K562 (cell line): ENCODE measurements at regions not wholly inside any gene's neighbourhood (a gene's known extent, or its start where the extent isn't known, plus 50 kb on each side); places are given as distances from the start of the nearest gene placed in this dataset.

Experiments used
- ATAC-seq: fragments of 200-7000 bp; cut with Tn5 transposase; 3 replicates; pipeline ENCODE4 v1.9.1; 2020; ENCODE audit warnings: moderate library complexity
- BruUV-seq: library from RNA; stranded (reverse); fragments of 400-500 nt; replicated peaks from 2 replicates; lab custom pipeline; 2021; lab: Mats Ljungman, UMichigan
- CTCF ChIA-PET: fragments of 300-600 bp; formaldehyde crosslinking; extraction: SDS; loops from one replicate; lab custom pipeline; 2021; ENCODE audit warnings: low intra/inter-chr PET ratio; lab: Yijun Ruan, JAX
- POLR2A ChIA-PET: fragments of 300-600, 350-650 bp; sonication (Branson Sonifier 250); formaldehyde crosslinking; extraction: SDS; loops from one replicate; lab custom pipeline; 2021; ENCODE audit warnings: antibody characterized with exemption, inconsistent platforms; lab: Yijun Ruan, JAX
- DNase-seq, 4 experiments: peaks; one replicate each; pipeline versions ENCODE4 v3.0.0 to v3.0.0-alpha.2; 2011 to 2018; ENCODE audit warnings: low spot score in 3 of 4, mixed read lengths in 3 of 4; ENCODE audit errors: extremely low read depth in 1 of 4
- FAIRE-seq: peaks from 2 replicates; lab custom pipeline; 2011; peaks lifted over from hg19 to GRCh38; lab: Jason Lieb, UNC
- H2AFZ ChIP-seq: 2 replicates; pipeline ENCODE4 v1.6.0; 2011; ENCODE audit warnings: low read depth, low read length, control low read depth, inconsistent platforms
- H3K27ac ChIP-seq: fragments of 200-600 bp; 3 replicates; pipeline ENCODE4 v1.8.0; 2011; ENCODE audit warnings: low read depth, mild to moderate bottlenecking, control low read depth, inconsistent platforms, low read length, moderate library complexity, mixed read lengths; ENCODE audit errors: extremely low read depth
- H3K27me3 ChIP-seq, 2 experiments: fragments of 300-600 bp in 1 of 2; 2 replicates in 1 of 2; 3 replicates in 1 of 2; pipeline versions ENCODE4 v1.6.0 to v1.8.0; 2011; ENCODE audit warnings: inconsistent platforms in 2 of 2, low read length in 2 of 2, mild to moderate bottlenecking in 1 of 2, mixed read lengths in 1 of 2, moderate library complexity in 1 of 2; ENCODE audit not compliant: control insufficient read depth in 2 of 2, insufficient read depth in 2 of 2
- H3K36me3 ChIP-seq: fragments of 300-600 bp; 3 replicates; pipeline ENCODE4 v1.8.0; 2011; ENCODE audit warnings: mild to moderate bottlenecking, low read length, inconsistent platforms; ENCODE audit not compliant: control insufficient read depth, insufficient read depth
- H3K4me1 ChIP-seq, 2 experiments: fragments of 200-600 bp in 1 of 2; replicated peaks in 1 of 2; 2 replicates in 1 of 2; 3 replicates in 1 of 2; pipeline versions ENCODE4 v1.5.1 to v1.8.0; 2011; ENCODE audit warnings: inconsistent platforms in 2 of 2, low read length in 2 of 2, mild to moderate bottlenecking in 1 of 2, mixed read lengths in 1 of 2, moderate library complexity in 1 of 2; ENCODE audit not compliant: control insufficient read depth in 2 of 2, insufficient read depth in 2 of 2
- H3K4me2 ChIP-seq: 2 replicates; pipeline ENCODE4 v1.6.1; 2011; ENCODE audit warnings: low read length, control low read depth, inconsistent platforms, mixed read lengths; ENCODE audit not compliant: insufficient read depth
- H3K4me3 ChIP-seq: fragments of 200-600 bp; sonication (generic), shearing (Covaris generic); 2 replicates; pipeline ENCODE4 v1.5.1; 2016; ENCODE audit warnings: control low read depth, inconsistent platforms
- H3K79me2 ChIP-seq: fragments of 200-600 bp; 3 replicates; pipeline ENCODE4 v1.8.0; 2011; ENCODE audit warnings: low read length, inconsistent platforms; ENCODE audit not compliant: control insufficient read depth, insufficient read depth
- H3K9ac ChIP-seq, 2 experiments: 2 replicates each; pipeline versions ENCODE4 v1.6.0 to v1.6.1; 2011; ENCODE audit warnings: low read depth in 2 of 2, low read length in 2 of 2, control low read depth in 1 of 2, inconsistent platforms in 1 of 2, mild to moderate bottlenecking in 1 of 2, mixed read lengths in 1 of 2; ENCODE audit not compliant: insufficient read depth in 1 of 2
- H3K9me1 ChIP-seq: one replicate; pipeline ENCODE4 v1.6.0; 2011; ENCODE audit warnings: inconsistent platforms, mild to moderate bottlenecking, low read length, moderate library complexity; ENCODE audit not compliant: control insufficient read depth, insufficient read depth
- H3K9me3 ChIP-seq: replicated peaks from 2 replicates; pipeline ENCODE4 v1.5.1; 2011; ENCODE audit warnings: low read depth, low read length, inconsistent platforms; ENCODE audit not compliant: control insufficient read depth, insufficient read depth
- H4K20me1 ChIP-seq: replicated peaks from 2 replicates; pipeline ENCODE4 v1.6.1; 2011; ENCODE audit warnings: low read length, inconsistent platforms, mixed read lengths; ENCODE audit not compliant: control insufficient read depth, insufficient read depth
- ATF4 ChIP-seq: fragments of 450-650 bp; formaldehyde crosslinking; IDR thresholded peaks from 2 replicates; pipeline ENCODE4 v1.4.0; 2022; ENCODE audit warnings: mild to moderate bottlenecking, moderate library complexity
- FOXK2 ChIP-seq, 2 experiments: fragments of 450-650 bp; IDR thresholded peaks in 1 of 2; conservative IDR thresholded peaks in 1 of 2; 2 replicates each; pipeline ENCODE4 v1.6.1; 2016; ENCODE audit warnings: low read depth in 2 of 2, mild to moderate bottlenecking in 1 of 2
- HMGXB4 ChIP-seq: sonication (generic); formaldehyde crosslinking; IDR thresholded peaks from 2 replicates; pipeline ENCODE4 v1.8.1; 2023; ENCODE audit warnings: mild to moderate bottlenecking, missing genetic modification reagents
- HSF4 ChIP-seq: fragments of 250-450 bp; sonication (Bioruptor Pico); IDR thresholded peaks from 2 replicates; pipeline ENCODE4 v2.1.2; 2022; ENCODE audit warnings: mild to moderate bottlenecking, moderate library complexity, borderline replicate concordance
- JUND ChIP-seq, 2 experiments: IDR thresholded peaks; 2 replicates in 1 of 2; 3 replicates in 1 of 2; pipeline ENCODE4 v1.6.1; 2011; ENCODE audit warnings: borderline replicate concordance in 2 of 2, low read depth in 2 of 2, low read length in 2 of 2, improper control_type of control experiment in 1 of 2, missing biosample characterization in 1 of 2, missing genetic modification characterization in 1 of 2, missing genetic modification reagents in 1 of 2
- KLF1 ChIP-seq: fragments of 450-650 bp; IDR thresholded peaks from 2 replicates; pipeline ENCODE4 v1.6.1; 2016; ENCODE audit warnings: missing genetic modification characterization, missing compliant biosample characterization
- MAX ChIP-seq: sonication (generic); formaldehyde crosslinking; IDR thresholded peaks from 2 replicates; pipeline ENCODE4 v1.9.0; 2022; ENCODE audit warnings: mild to moderate bottlenecking, missing genetic modification reagents
- NFIX ChIP-seq: fragments of 250-450 bp; sonication (Bioruptor Pico); IDR thresholded peaks from 2 replicates; pipeline ENCODE4 v1.4.0; 2020; ENCODE audit warnings: low read depth, mild to moderate bottlenecking, moderate library complexity
- PATZ1 ChIP-seq: fragments of 250-450 bp; sonication (Bioruptor Pico); IDR thresholded peaks from 2 replicates; pipeline ENCODE4 v1.5.0; 2020; ENCODE audit warnings: mild to moderate bottlenecking, borderline replicate concordance
- STAT6 ChIP-seq: sonication (generic); formaldehyde crosslinking; IDR thresholded peaks from 2 replicates; pipeline ENCODE4 v1.8.1; 2023; ENCODE audit warnings: mild to moderate bottlenecking, missing genetic modification reagents
- TCF3 ChIP-seq: sonication (generic); formaldehyde crosslinking; IDR thresholded peaks from 2 replicates; pipeline ENCODE4 v1.4.0; 2020; ENCODE audit warnings: mild to moderate bottlenecking, missing genetic modification reagents
- ZNF224 ChIP-seq: sonication (generic); formaldehyde crosslinking; IDR thresholded peaks from 2 replicates; pipeline ENCODE4 v1.8.0; 2022; ENCODE audit warnings: mild to moderate bottlenecking, missing genetic modification reagents
- ZNF280A ChIP-seq: fragments of 450-650 bp; IDR thresholded peaks from 2 replicates; pipeline ENCODE4 v1.6.1; 2018; ENCODE audit warnings: mild to moderate bottlenecking, low read depth; ENCODE audit not compliant: partially characterized antibody
- WGBS: fragments of 100-300 bp; shearing (Covaris generic); methylation state at CpG from one replicate; pipeline ENCODE4 v1.1.6; 2016; ENCODE audit warnings: low coverage, mixed read lengths; ENCODE audit not compliant: insufficient coverage; ENCODE audit errors: missing lambda C conversion rate; 5-methylcytosine and 5-hydroxymethylcytosine counted together
- in situ Hi-C: fragments of 300-500 bp; cut with MboI; formaldehyde crosslinking; loops from 4 replicates; pipeline ENCODE4 v1.15.0; 2018; ENCODE audit warnings: inconsistent platforms, mixed read lengths
- intact Hi-C: fragments of 100-400 bp; cut with micrococcal nuclease; formaldehyde crosslinking; loops from 2 replicates; pipeline ENCODE4 v1.14.2; 2022

GRCh38 chr3:145906755-145907154 lies 254.2 kb downstream of the PLOD2 start:
- Histone ChIP-seq H3K4me1 (no peaks in the 10 kb centered on the region), H2AFZ (no peak overlapping the region), H3K4me3 (no peak overlapping the region), H3K27ac (no peak overlapping the region), H3K9me1 (no peaks in the 10 kb centered on the region), H3K36me3 (no peaks in the 10 kb centered on the region), H3K9ac (no peak overlapping the region), H3K4me2 (no peak overlapping the region), H3K9me3 (no peaks in the 10 kb centered on the region), H3K79me2 (no peaks in the 10 kb centered on the region), H4K20me1 (no peaks in the 10 kb centered on the region), H3K27me3 (no peaks in the 10 kb centered on the region)
- intact Hi-C loops (no loop called here), in situ Hi-C loops (no loop called here)
- ATAC-seq = no peak
- no peak for DNase-seq
- ChIA-PET POLR2A (no interaction called here), CTCF (no interaction called here)
- no peak for FAIRE-seq
- 0% methylated on average over 2 of the region's 2 CpGs for WGBS
- BruUV-seq = no TSS peak
- no peak for TF ChIP-seq STAT6 (CRISPR knock-in tag)
- TF ChIP-seq TCF3 (CRISPR knock-in tag) = no peak
- no peak for TF ChIP-seq NFIX (CRISPR knock-in tag)
- TF ChIP-seq ZNF224 (CRISPR knock-in tag) = no peak
- no peak for TF ChIP-seq FOXK2 (conservative IDR thresholded peaks at IDR 0.05 in 1 of 2, IDR thresholded peaks at IDR 0.05 in 1 of 2; ENCODE audit: low read depth in 2 of 2)
- TF ChIP-seq KLF1 = no peak
- TF ChIP-seq PATZ1 (CRISPR knock-in tag) = no peak
- TF ChIP-seq JUND (IDR thresholded peaks at IDR 0.05; ENCODE audit: borderline replicate concordance, low read depth, low read length) = no peak
- TF ChIP-seq JUND (tag; IDR thresholded peaks at IDR 0.05; ENCODE audit: borderline replicate concordance, low read depth, low read length) = no peak
- TF ChIP-seq ZNF280A = no peak
- no peak for TF ChIP-seq HSF4 (CRISPR knock-in tag)
- TF ChIP-seq ATF4 (CRISPR knock-in tag) = no peak
- TF ChIP-seq HMGXB4 = no peak
- no peak for TF ChIP-seq MAX (CRISPR knock-in tag)
